GM19023 (cell line): ENCODE measurements at regions not wholly inside any gene's neighbourhood (a gene's known extent, or its start where the extent isn't known, plus 50 kb on each side); places are given as distances from the start of the nearest gene placed in this dataset.
"Not testable (repeated sequence)": the region's sequence is repeated elsewhere in the genome, so short reads cannot be mapped to it uniquely, and the experiment has no call there.

Source experiments
- ATAC-seq: cut with Tn5 transposase; IDR thresholded peaks from one replicate; pipeline ENCODE4 v1.9.1; 2021; ENCODE audit warnings: mild to moderate bottlenecking, moderate library complexity; ENCODE audit not compliant: unreplicated experiment

DNA sequence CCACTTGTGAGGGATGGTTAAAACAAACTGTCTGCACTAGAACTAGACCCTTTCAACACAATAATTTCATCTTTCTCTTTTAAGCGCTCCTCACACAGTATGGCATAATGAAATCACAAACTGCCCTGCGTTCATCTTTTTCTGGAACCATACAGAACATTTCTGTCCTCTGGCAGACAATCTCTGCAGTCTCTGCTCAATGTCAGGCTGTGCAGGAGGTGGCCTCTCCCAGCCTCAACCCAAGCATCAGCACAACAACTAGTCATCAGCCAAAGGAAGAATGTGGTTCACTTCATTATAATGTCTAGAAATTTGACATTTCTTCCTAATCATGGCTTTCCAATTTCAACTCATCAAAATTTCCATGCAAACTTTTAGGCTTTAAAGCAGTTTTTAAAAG, 125.1 kb upstream of the STARD13 start:
- ATAC-seq: no peak

DNA sequence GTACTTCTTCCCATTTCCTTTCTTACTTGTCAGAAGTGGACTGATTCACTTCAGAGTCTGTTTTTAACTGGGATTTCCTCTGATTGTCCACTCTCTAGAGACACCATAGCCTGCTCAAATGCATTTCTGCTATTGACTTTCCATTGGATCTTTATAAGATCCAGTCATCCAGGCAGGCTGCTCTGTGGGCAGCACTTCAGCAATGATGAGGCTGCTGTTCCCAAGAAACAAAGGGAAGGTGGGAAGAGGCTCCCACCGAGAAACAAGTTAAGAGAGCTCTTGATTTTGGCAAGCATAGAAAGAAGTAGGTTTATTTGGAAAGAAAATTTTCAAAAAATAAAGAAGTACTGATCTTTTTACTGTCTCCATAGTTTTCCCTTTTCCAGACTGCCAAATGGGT, 125.8 kb upstream of the STARD13 start:
- no peak for ATAC-seq

DNA sequence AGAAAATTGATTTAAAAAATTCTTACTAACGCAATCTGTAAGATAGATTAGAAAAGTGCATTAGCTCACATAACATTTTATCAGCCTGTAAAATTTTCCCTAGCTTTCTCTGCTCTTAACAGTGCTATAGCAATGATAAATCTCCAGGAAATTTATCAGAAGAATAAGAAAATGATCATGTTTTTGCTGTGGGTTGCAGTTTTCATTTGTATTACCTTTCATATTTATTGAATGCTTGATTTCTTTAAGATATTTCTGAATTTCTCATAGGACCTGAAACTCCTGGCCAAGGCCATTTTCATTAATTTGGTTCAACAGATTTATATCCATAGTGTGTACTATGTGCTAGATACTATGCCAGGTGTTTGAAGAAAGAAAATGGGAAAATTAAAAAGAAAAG, 130.3 kb upstream of the STARD13 start:
- no peak for ATAC-seq

DNA sequence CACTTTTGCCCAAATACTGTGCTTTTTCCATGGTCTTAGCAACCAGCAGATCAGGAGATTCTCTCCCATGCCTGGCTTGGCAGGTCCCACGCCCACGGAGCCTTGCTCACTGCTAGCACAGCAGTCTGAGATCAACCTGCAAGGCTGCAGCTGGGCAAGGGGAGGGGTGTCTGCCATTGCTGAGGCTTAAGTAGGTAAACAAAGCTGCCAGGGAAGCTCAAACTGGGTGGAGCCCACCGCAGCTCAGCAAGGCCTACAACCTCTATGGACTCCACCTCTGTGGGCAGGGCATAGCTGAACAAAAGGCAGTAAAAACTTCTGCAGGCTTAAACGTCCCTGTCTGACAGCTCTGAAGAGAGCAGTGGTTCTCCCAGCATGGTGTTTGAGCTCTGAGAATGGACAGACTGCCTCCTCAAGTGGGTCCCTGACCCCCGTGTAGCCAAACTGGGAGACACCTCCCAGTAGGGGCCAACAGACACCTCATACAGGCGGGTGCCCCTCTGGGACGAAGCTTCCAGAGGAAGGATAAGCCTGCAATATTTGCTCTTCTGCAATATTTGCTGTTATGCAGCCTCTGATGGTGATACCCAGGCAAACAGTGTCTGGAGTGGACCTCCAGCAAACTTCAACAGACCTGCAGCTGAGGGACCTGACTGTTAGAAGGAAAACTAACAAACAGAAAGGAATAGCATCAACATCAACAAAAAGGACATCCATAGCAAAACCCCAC, 132.8 kb upstream of the STARD13 start:
- ATAC-seq: not testable (repeated sequence)

DNA sequence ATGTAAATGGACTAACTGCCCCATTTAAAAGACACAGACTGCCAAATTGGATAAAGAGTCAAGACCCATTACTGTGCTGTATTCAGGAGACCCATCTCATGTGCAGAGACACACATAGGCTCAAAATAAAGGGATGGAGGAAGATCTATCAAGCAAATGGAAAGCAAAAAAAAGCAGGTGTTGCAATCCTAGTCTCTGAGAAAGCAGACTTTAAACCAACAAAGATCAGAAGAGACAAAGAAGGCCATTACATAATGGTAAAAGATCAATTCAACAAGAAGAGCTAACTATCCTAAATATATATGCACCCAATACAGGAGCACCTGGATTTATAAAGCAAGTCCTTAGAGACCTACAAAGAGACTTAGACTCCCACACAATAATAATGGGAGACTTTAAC, 134.6 kb upstream of the STARD13 start:
- ATAC-seq: not testable (repeated sequence)

DNA sequence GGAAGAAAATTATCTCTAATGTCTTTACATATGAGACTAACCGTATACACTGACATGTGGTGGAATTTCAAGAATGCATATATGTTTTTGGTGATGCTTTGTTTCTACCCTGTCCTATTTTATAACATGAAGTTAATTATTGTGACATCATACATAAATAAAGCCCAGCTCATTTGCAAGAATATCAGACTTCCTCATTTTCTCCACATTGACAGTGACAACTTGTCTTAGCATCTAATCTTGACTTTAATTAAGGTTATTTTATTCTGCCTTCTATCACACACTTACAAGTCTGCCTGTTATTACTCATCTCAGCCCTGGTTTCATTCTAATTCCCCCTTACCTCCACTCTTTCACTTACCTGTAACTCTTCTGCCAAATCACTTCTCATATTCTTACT, 140.6 kb upstream of the STARD13 start:
- no peak for ATAC-seq

DNA sequence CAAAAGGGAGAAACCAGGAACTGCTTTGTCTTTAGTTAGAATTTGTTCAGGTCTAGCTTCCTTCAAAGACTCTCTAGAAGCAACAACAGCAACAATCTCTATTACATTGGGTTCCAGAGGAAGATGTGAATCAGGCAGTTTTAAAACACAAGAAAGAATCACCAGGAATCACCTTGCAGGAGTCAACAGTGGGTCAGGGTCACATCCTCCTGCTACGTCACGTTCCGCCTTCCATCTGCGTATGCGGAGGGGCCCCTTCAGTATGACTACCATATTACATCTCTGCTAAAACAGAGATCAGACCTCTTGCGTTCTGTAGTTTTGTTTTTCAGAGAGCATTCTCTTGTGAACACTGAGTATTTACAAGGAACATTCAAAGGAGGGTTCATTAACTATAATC, 147.8 kb upstream of the STARD13 start:
- no peak for ATAC-seq

DNA sequence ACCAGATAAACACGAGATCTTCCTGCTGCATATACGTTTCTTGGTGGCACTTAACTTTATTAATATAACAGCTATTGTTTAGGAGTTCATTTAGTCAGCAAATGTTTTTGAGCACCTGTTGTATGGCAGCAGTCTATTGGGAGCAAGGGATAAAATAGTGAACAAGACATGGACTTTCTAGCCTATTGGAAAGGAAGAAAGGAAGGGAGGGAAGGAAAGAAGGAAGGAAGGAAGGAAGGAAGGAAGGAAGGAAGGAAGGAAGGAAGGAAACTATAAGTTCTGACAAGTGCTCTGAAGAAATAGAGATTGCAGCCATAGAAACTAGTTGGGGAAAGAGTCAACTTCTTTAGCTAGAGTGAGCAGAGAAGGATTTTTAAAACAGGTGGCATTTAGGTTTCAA, 149.1 kb upstream of the STARD13 start:
- ATAC-seq: no peak

DNA sequence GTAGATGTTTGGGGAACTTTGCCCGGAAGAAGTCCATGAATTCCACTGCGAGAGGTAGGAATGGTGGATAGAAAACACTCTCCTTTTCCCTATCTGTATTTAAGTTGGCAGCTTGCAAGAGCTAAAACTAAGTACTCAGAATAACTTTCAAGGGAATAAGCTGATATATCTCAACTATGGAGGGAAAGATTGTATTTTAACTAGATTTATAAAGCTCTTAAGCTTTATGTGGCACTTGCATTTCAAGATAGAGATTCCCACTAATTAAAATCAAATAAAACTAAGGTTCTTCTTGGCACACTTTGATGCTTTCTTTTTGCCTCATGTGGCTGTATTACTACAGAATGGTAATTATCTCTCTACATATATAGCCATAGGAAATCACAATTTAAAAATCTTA, 149.7 kb upstream of the STARD13 start:
- ATAC-seq: no peak

DNA sequence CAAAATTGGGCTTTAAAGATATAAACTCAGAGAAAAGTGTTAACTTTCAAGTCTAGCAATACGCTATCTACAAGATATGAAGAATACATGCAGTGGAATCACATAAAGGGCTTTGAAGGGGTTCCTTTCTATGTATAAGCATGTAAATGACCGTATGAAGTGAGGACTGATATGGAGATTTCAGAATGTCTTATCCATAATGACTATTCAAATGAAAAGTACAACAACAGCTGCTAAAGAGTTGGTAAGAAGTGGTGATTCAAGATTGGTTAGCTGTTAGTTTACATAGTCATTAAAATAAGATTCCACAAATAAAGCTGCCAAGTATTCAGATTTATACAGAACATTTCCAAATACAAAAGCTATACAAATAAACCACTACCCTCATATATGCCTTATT, 153.4 kb upstream of the STARD13 start:
- ATAC-seq: no peak

DNA sequence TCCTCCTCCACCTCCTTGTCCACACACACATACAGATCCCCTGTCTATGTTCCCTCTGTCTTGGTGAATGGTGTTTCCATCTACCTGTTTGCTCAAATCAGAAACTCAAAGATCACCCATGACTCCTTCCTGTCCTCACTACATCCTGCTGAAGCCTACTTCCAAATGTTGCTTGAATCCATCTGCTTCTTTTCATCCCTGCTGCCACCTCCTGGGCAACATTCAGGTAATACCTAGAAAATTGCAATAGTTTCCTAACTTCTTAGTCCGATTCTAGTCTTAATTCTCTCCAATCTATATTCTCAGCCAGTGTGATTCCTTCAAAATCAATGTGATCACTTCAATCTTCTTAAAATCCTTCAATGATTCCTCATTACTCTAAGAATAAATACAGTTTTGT, 155.5 kb upstream of the STARD13 start:
- ATAC-seq: no peak

DNA sequence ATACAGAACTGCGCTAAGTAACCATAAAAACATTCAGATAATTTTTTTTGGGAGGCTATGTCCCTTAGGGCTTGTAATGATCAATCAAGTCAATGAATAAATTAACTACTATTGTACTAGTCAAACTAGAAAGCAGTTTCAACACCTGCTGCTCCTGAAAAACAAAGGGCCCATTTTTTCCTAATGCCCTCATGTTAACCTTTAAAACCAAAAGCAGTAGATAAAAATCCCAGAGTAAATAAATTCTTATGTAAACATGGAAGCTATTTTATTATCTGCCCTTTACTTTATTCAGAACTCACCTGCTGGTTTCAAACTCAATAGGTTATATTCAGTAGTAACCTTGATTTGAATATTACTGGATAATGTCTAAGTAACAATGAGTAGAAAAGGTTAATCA, 159.5 kb upstream of the STARD13 start:
- no peak for ATAC-seq

DNA sequence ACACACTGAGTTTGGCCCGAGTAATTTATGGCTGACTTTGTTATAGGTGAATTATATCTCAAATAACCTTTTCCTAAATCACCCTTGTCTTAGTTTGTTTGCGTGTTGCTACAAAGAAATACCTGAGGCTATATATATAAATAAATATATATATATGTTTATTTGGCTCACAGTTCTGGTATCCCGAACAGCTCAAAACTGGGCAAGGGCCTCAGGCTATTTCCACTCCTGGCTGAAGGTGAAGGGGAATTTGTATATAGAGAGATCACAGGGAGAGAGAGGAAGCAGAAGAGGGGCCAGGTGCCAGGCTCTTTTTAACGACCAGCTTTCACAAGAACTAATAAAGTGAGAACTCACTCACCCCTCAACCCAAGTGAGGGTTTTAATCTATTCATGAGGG, 159.9 kb upstream of the STARD13 start:
- ATAC-seq: no peak

DNA sequence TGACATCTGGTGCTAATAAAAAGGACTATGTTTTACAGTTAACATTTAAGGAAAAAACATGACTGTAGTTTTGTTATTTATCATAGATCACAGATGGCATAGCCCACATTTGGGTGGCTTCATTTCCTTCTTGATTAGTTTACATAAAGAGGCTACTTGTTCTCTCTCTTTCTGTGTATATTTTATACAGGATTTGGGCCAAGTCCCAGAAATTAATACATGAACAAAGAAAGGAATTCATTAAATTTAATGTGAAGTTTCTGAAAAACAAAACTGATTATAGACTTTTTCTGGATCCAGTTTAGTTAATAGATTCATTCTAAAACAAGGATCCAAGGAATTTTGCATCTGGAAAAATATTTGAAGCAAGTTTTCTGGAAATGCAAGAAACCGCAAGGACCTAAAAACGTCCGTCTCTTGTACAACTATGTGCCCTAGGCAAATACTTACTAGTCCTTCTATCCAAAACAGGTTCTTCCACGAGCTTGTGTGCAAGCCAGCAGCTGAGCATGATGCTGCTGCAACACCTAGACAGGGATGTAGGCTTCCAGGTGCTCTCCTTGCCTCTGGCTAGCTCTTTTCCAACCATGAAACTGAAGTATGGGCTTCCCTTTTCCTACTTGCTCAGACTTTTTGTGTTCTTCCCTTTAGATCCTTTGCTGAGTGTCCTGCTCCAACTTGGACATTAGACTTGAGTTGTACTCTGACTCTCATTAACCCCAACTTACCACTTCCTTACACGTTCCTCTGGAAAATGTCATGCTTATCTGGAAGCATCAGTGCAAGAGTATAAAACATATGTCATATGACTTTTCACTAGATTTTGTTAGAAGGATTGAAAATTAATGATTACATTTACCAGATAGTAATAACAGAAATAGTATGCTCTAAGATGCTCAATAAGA, 161.5 kb upstream of the STARD13 start:
- no peak for ATAC-seq

DNA sequence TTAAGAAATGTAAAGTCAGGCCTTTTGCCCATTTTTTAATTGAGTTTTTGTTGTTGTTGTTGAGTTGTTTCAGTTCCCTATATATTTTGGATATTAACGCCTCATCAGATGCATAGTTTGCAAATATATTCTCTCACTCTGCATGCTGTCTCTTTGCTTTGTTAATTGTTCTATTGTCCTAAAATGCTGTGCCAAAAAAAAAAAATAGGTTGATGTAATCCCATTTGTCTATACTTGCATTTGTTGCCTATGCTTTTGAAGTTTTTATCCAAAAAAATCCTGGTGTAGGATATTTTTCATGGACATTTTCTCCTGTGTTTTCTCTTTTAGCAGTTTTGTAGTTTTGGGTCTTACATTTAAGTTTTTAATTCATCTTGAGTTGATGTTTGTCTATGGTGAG, 163.3 kb upstream of the STARD13 start:
- no peak for ATAC-seq

DNA sequence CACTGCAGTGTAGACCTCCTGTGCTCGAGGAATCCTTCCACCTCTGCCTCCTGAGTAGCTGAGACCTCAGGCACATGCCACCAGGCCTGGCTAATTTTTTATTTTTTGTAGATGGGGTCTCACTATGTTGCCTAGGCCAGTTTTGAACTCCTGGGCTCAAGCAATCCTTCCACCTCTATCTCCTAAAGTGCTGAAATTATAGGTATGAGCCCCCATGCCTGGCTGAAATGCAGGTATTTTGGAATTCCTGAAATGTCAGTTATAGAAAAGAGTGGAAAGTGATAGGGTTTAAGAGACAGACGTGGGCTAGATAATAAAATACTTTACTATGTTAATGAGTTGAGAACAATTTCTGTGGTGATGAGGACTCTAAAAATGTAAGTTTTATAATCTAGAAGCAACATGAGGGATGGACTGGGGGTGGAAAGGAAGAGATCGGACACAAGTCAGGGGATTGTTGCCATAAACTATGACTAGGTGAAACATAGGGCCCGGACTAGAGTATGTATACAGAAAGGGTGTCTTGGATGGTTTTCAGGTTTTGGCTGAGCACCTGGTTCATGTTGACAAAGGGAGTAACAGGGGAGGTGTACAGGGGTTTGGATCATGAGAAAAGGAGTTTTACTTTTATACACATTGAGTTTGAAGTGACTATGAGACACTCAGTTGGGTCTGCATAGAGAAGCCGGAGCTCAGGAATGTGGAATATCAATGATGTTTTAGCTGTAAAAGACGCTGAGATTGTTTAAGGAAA, 165.6 kb upstream of the STARD13 start:
- no peak for ATAC-seq

DNA sequence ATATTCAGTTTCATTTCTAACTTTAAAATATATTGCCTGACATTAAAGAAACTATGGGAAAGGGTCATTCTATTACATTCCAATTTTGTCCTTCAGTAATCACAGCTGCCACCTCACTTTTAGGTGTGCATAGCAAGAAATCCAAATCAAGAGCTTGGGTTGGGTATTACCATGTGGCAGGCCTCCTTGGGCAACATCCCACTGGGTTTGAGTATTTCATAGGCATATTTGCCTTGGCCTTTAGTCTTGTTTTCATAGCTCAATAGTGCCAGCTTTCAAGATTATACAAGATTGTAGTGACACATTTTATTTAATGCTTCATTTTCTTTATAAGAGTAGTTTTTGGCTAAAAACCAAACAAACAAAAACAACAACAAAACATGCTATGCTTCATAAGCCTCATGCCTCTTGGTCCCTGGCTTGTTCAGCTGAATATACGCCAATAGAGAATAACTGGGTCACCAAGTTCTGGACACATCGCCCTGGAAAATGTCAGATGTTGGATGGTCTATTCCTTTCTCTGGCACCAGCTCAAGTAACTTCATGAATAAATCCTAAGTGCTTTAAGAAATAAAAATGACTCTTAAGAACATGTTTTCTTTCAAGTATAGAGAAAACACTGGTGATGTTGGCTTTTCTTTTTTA, 167.4 kb upstream of the STARD13 start:
- no peak for ATAC-seq

DNA sequence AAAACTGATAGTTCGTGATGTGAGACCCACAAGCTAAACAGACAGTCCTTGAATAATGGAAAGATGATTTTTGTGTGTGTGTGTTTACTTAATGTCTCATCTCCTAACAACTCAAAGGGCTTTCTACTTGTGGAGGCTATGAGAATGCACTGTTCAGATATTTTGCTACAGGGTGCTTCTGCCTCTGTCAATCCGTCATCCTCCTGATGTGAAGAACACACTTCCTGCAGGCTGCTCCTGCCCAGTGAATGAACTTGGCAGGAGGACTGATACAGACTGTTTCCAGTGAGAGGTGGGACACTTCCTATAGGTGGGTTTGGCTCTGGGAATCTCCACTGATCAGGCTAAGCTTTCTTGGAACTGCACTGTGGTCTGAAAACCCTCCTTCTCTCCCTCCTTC, 168.4 kb upstream of the STARD13 start:
- no peak for ATAC-seq

DNA sequence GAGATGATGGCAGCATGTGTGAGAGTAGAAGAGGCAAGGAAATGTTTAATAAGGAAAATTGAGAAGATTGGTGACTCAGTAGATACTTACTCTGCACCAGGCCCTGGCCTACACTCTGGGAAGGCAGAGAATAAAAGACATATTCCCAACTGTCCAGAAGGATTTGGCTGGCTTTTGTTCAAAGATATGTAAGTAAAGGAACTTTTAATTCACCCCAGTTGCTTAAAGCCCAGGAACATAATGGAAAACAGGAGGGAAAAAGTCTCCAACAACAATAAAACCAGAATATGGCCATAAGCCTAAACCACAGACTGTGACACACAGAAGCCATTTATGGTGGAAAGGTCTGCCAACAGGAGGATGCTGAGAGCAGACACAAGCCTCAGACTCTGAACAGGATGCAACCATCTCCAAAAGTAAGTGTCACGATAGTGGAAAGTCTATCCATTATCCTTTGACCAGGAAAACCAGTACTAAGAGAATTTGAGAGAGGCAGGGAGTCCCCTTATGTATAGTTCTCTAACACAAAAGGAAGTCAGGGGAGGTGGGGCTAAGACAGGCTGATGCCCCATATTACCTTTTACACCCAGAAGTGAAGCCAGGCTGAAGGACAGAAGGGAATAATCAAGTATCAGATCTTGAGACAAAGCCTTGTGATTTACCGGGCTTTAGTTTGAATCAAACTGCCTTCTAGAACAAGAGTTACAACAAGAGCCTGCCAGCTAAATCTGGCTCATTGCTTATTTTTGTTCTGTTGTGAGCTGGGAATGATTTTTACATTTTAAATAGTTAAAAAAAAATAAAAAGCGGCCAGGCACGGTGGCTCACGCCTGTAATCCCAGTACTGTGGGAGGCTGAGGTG, 169.5 kb upstream of the STARD13 start:
- no peak for ATAC-seq

DNA sequence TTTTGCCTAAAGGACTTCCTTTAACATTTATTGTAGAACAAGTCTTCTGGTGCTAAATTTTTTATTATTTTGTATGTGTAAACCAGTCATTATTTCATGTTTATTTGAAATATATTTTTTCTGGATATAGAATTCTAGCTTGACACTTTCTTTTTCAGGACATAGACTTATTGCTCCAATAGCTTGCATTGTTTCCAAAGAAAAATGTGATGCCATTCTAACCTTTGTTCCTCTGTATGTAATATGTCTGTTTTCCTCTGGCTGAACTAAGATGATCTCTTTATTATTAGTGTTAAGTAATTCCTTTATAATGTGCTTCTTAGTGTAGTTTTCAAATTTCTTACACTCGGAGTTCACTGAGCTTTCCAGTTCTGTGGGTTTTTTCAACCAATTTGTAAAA, 174.1 kb upstream of the STARD13 start:
- no peak for ATAC-seq
